Retinal pigment epithelial cell (primary cell): ENCODE measurements at regions not wholly inside any gene's neighbourhood (a gene's known extent, or its start where the extent isn't known, plus 50 kb on each side); places are given as distances from the start of the nearest gene placed in this dataset.
A peak's percentile ranks its signal among the peaks of the same experiment; 100 is the strongest.

Experiments
- DNase-seq: peaks from one replicate; pipeline ENCODE4 v3.0.0-alpha.2; 2010; ENCODE audit warnings: low read depth
- H3K4me3 ChIP-seq: 2 replicates; pipeline ENCODE4 v1.5.1; 2011; ENCODE audit warnings: mild to moderate bottlenecking, low read length, control low read depth, moderate library complexity
- TF ChIP-seq, protein P1 (sequence below): conservative IDR thresholded peaks from 2 replicates; pipeline ENCODE4 v1.5.1; 2011; ENCODE audit warnings: low read depth, low read length, control low read depth, inconsistent platforms

DNA sequence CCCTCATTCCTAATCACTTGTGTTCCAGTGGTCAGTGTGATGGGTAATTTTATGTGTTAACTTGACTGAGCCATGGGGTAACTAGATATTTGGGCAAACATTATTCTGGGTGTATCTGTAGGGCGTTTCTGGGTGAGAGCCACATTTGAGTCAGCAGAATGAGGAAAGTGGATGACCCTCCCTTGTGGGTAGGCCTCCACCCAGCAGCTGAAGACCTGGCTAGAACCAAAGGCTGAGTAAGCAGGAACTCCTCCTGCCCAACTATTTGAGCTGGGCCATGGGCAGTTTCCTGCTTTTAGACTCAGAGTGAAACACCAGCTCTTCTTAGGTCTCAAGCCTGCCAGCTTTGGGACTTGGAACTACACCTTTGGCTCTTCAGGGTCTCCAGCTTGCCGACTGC lies 141.8 kb downstream of the ACKR3 start:
- DNase-seq = no peak
- no peak overlapping the region for H3K4me3 ChIP-seq
- TF ChIP-seq, protein P1, sequence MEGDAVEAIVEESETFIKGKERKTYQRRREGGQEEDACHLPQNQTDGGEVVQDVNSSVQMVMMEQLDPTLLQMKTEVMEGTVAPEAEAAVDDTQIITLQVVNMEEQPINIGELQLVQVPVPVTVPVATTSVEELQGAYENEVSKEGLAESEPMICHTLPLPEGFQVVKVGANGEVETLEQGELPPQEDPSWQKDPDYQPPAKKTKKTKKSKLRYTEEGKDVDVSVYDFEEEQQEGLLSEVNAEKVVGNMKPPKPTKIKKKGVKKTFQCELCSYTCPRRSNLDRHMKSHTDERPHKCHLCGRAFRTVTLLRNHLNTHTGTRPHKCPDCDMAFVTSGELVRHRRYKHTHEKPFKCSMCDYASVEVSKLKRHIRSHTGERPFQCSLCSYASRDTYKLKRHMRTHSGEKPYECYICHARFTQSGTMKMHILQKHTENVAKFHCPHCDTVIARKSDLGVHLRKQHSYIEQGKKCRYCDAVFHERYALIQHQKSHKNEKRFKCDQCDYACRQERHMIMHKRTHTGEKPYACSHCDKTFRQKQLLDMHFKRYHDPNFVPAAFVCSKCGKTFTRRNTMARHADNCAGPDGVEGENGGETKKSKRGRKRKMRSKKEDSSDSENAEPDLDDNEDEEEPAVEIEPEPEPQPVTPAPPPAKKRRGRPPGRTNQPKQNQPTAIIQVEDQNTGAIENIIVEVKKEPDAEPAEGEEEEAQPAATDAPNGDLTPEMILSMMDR = no peak

DNA sequence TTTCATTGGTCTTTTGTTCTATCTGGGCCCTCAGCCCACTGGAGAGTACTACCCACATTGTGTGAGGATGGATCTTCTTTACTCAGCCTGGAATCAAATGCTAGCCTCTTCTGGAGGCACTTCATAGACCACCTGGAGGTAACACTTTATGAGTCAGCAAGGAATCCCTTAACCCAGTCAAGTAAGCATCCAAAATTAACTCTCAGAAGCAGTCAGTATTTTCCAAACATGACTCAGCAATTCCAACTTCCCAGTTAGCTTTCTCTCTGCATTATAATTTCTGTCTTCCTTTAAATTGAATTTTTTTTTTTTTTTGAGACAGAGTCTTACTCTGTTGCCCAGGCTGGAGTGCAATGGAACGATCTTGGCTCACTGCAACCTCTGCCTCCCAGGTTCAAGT lies 142.7 kb downstream of the ACKR3 start:
- no peak for DNase-seq
- TF ChIP-seq, protein P1 = no peak
- no peak overlapping the region for H3K4me3 ChIP-seq

DNA sequence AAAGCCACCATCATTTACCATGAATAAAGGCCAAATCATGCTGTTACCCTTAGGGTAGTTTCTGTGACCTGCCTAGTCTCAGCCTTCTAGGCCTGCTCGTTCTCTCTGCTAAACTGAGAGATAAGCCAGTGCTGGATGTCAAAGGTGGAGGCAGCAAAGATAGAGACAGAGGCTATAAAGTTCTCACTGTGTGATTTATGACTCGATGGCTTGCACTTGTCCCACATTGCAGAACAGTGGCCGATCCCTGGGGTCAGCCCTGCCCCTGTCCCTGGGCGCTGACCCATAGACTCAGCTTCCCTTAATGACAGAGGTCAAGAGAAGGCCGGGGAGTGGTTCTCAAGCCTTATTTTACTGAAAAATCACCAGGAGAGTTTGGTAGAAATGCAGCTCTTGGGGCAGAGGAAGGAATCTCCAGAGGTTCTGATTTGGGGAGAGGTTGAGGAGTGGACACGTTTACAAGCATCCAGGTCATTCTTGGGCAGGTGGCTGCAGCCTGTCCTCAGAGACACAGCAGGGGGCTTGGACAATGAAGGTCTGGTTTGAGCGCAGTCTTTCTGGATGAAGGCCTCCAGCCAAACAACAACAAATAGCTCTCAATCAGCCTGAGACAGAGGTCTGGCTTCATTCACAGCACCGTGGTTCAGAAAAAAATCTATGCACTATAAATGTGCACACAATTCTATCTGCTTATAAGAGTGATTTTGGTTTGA lies 143.5 kb downstream of the ACKR3 start:
- TF ChIP-seq, protein P1 = no peak
- DNase-seq = no peak
- no peak overlapping the region for H3K4me3 ChIP-seq

DNA sequence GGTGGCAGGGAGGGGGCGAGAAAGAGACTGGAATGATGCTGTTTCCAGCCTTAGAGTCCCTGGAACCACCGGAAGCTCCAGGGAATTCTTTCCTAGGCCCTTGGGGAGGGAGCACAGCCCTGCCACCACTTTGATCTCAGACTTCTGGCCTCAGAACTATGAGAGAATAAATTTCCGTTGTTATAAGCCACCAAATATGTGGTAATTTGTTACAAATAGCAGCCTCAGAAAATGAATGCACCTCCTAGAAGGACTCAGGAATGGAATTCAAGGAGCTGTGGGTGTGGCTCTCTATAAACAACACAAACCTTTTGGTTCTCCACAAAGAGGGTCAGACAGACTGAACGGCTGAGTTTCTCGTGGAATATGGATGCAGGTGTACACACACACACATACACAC lies 144.5 kb downstream of the ACKR3 start:
- no peak for DNase-seq
- TF ChIP-seq, protein P1 = no peak

DNA sequence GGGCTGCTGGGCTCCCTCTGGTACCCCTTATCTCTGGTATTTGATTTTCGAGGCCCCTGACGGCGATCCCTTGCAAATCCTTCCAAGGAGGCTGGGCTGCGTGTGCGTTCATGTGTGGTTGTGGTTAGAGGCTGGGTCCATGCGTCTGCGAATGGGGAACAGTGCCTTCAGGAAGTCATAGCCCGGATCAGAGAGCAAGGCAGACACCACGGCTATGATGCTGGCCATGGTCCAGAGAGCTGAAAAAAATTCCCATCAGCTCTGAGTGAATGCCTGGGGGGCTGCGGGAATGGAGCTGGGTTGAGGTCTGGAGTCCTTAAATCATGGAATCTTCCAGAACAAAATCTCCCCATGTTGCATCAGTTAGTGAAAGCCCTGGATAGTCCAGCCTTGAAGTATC lies 145.5 kb downstream of the ACKR3 start:
- TF ChIP-seq, protein P1 = no peak
- no peak overlapping the region for H3K4me3 ChIP-seq
- DNase-seq = peak; percentile 43

More for the DNA sequence above, 144.5 kb downstream of the ACKR3 start:
- H3K4me3 ChIP-seq = no peak overlapping the region

DNA sequence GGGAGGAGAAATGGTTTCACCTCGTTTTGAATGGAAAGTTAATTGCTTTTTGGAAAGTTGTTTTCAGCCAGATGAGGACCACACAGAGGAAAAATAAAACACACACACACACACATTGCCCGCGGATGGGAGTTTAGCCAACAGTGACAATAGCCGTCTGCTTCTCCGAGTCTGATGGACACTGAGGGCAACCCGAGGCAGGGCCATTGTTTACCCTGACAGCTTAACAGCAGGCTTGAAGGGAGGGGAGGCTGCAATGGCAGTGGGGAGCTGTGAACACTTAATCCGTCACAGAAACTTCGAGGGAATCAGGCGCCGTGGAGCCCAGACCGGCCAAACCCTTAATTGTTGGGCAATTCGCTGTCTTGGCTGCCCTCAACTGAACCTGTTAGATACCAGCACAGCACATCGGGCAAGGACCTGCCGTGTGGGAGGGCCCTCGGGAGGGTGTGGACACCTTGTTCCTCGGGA lies 145.9 kb downstream of the ACKR3 start:
- H3K4me3 ChIP-seq = no peak overlapping the region
- TF ChIP-seq, protein P1 = no peak
- DNase-seq = peak; percentile 60

DNA sequence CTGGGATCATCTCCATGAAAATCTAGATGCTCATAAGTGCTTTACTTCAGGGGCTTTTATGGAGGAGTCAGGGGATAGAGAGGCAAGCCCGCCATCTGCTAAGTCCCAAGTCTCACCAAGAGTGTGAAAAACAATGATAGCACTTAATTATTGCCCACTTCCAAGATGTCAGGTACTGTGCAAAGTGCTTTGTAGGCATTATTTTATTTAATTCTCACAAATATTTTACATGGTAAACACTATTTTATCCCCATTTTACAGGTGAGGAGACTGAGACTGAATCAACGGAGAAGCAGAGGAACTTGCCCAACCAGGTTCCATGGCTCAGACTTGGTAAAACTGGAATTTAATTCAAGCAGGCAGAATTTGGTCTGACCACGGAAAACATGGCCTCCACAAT lies 147.5 kb downstream of the ACKR3 start:
- DNase-seq = no peak
- no peak overlapping the region for H3K4me3 ChIP-seq
- TF ChIP-seq, protein P1 = no peak
